ENCODE measurements at regions not wholly inside any gene's neighbourhood (a gene's known extent, or its start where the extent isn't known, plus 50 kb on each side); places are given as distances from the start of the nearest gene placed in this dataset.
"Not testable (repeated sequence)": the region's sequence is repeated elsewhere in the genome, so short reads cannot be mapped to it uniquely, and the experiment has no call there.

- Mint-ChIP-seq H3K4me1 (ENCODE audit: low read depth) (no peaks in the 10 kb centered on the region), H3K9me3 (no peaks in the 10 kb centered on the region), H3K27ac (no peak overlapping the region), H3K4me3 (no peak overlapping the region), H3K36me3 (ENCODE audit: low read depth) (no peaks in the 10 kb centered on the region), H3K27me3 (ENCODE audit: insufficient read depth) (peaks cover 6% of the 10 kb centered on the region)
- intact Hi-C loops (cut with micrococcal nuclease) = no loop called here
- DNase-seq (ENCODE audit: low spot score) = no peak
Measured at GRCh38 chr1:65538664-65539063, 118.2 kb downstream of the LEPR start.

GRCh38 chr1:65539266-65540131 lies 119.0 kb downstream of the LEPR start:
- H3K36me3 Mint-ChIP-seq (ENCODE audit: low read depth) = no peaks in the 10 kb centered on the region
- no peak overlapping the region for H3K27ac Mint-ChIP-seq
- H3K4me3 Mint-ChIP-seq = no peak overlapping the region
- intact Hi-C loops (cut with micrococcal nuclease) = no loop called here
- peaks cover 4% of the 10 kb centered on the region for H3K27me3 Mint-ChIP-seq (ENCODE audit: insufficient read depth)
- H3K9me3 Mint-ChIP-seq = no peaks in the 10 kb centered on the region
- H3K4me1 Mint-ChIP-seq (ENCODE audit: low read depth) = no peaks in the 10 kb centered on the region
- DNase-seq (ENCODE audit: low spot score) = no peak

- DNase-seq (ENCODE audit: low spot score) = no peak
- H3K4me3 Mint-ChIP-seq = no peak overlapping the region
- H3K4me1 Mint-ChIP-seq (ENCODE audit: low read depth) = no peaks in the 10 kb centered on the region
- peaks cover 4% of the 10 kb centered on the region for H3K9me3 Mint-ChIP-seq
- intact Hi-C loops (cut with micrococcal nuclease) = no loop called here
- H3K27me3 Mint-ChIP-seq (ENCODE audit: insufficient read depth) = peaks cover 4% of the 10 kb centered on the region
- H3K27ac Mint-ChIP-seq = no peak overlapping the region
- H3K36me3 Mint-ChIP-seq (ENCODE audit: low read depth) = no peaks in the 10 kb centered on the region
Measured at GRCh38 chr1:65541161-65541560, 120.7 kb downstream of the LEPR start.

DNA sequence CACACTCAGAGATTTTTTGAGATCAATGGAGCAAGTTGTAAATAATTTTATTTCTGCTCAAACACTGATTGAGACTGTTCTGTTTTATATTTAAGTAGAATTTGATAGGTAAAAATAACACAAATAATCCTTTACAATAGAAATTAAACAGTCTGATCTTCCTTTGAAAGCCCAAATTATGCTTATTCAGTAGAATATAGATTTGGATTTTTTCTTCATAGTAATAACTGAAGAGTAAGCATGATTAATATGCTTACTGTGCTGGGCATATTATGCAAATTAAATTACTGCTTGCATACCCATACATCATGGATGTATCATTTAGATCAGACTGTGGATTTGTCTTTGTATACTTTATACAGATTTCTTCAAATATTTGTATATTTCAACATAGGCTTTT lies 121.4 kb downstream of the LEPR start:
- Mint-ChIP-seq H3K9me3 (peaks cover 8% of the 10 kb centered on the region), H3K27ac (no peak overlapping the region), H3K4me3 (no peak overlapping the region), H3K4me1 (ENCODE audit: low read depth) (no peaks in the 10 kb centered on the region), H3K27me3 (ENCODE audit: insufficient read depth) (peaks cover 4% of the 10 kb centered on the region), H3K36me3 (ENCODE audit: low read depth) (no peaks in the 10 kb centered on the region)
- DNase-seq (ENCODE audit: low spot score) = no peak
- intact Hi-C loops (cut with micrococcal nuclease) = no loop called here

DNA sequence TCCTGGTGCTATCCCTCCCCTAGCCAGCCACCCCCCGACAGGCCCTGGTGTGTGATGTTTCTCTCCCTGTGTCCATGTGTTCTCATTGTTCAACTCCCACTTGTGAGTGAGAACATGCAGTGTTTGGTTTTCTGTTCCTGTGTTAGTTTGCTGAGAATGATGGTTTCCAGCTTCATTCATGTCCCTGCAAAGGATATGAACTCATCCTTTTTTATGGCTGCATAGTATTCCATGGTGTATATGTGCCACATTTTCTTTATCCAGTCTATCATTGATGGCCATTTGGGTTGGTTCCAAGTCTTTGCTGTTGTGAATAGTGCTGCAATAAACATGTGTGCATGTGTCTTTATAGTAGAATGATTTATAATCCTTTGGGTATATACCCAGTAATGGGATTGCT lies 122.1 kb downstream of the LEPR start:
- DNase-seq (ENCODE audit: low spot score); H3K4me3 Mint-ChIP-seq; H3K27ac Mint-ChIP-seq; intact Hi-C loops (cut with micrococcal nuclease); H3K27me3 Mint-ChIP-seq (ENCODE audit: insufficient read depth); H3K9me3 Mint-ChIP-seq; H3K36me3 Mint-ChIP-seq (ENCODE audit: low read depth); H3K4me1 Mint-ChIP-seq (ENCODE audit: low read depth): not testable (repeated sequence)

DNA sequence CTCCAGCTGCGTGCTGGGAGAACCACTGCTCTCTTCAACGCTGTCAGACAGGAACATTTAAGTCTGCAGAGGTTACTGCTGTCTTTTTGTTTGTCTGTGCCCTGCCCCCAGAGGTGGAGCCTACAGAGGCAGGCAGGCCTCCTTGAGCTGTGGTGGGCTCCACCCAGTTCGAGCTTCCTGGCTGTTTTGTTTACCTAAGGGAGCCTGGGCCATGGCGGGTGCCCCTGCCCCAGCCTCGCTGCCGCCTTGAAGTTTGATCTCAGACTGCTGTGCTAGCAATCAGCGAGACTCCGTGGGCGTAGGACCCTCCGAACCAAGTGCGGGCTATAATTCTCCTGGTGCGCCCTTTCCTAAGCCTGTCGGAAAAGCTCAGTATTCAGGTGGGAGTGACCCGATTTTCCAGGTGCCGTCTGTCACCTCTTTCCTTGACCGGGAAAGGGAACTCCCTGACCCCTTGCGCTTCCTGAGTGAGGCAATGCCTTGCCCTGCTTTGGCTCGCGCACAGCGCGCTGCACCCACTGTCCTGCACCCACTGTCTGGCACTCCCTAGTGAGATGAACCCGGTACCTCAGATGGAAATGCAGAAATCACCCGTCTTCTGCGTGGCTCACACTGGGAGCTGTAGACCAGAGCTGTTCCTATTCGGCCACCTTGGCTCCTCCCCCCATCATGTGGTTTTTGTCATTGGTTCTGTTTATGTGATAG lies 130.0 kb downstream of the LEPR start:
- H3K9me3 Mint-ChIP-seq = peaks cover 29% of the 10 kb centered on the region
- H3K27ac Mint-ChIP-seq; H3K27me3 Mint-ChIP-seq (ENCODE audit: insufficient read depth); intact Hi-C loops (cut with micrococcal nuclease); H3K4me1 Mint-ChIP-seq (ENCODE audit: low read depth); H3K36me3 Mint-ChIP-seq (ENCODE audit: low read depth); H3K4me3 Mint-ChIP-seq; DNase-seq (ENCODE audit: low spot score): not testable (repeated sequence)

GRCh38 chr1:65552484-65552883 lies 132.0 kb downstream of the LEPR start:
- H3K4me1 Mint-ChIP-seq (ENCODE audit: low read depth) = not testable (repeated sequence)
- peaks cover 23% of the 10 kb centered on the region for H3K9me3 Mint-ChIP-seq

DNA sequence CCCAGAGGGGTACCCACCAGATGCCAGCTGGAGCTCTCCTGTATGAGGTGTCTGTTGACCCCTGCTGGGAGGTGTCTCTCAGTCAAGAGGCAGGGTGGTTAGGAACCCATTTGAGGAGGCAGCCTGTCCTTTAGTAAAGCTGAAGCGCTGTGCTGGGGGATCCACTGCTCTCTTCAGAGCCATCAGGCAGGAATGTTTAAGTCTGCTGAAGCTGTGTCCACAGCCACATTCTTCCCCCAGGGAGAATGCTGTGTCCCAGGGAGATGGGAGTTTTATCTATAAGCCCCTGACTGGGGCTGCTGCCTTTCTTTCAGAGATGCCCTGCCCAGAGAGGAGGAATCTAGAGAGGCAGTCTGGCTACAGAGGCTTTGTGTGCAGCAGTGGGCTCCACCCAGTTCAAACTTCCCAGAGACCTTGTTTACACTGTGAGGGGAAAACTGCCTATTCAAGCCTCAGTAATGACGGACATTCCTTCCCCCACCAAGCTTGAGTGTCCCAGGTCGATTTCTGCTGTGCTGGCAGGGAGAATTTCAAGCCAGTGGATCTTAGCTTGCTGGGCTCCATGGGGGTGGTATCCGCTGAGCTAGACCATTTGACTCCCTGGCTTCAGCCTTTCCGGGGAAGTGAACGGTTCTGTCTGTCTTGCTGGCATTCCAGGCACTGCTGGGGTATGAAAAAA lies 133.8 kb downstream of the LEPR start:
- H3K36me3 Mint-ChIP-seq (ENCODE audit: low read depth); H3K27me3 Mint-ChIP-seq (ENCODE audit: insufficient read depth); H3K4me1 Mint-ChIP-seq (ENCODE audit: low read depth); intact Hi-C loops (cut with micrococcal nuclease); H3K4me3 Mint-ChIP-seq; H3K27ac Mint-ChIP-seq; DNase-seq (ENCODE audit: low spot score): not testable (repeated sequence)
- peaks cover 23% of the 10 kb centered on the region for H3K9me3 Mint-ChIP-seq

More at GRCh38 chr1:65552484-65552883, 132.0 kb downstream of the LEPR start:
- H3K4me3 Mint-ChIP-seq; H3K27me3 Mint-ChIP-seq (ENCODE audit: insufficient read depth); DNase-seq (ENCODE audit: low spot score); intact Hi-C loops (cut with micrococcal nuclease); H3K36me3 Mint-ChIP-seq (ENCODE audit: low read depth); H3K27ac Mint-ChIP-seq: not testable (repeated sequence)

- no peaks in the 10 kb centered on the region for H3K27me3 Mint-ChIP-seq (ENCODE audit: insufficient read depth)
- no peaks in the 10 kb centered on the region for H3K4me1 Mint-ChIP-seq (ENCODE audit: low read depth)
- intact Hi-C loops (cut with micrococcal nuclease) = no loop called here
- peaks cover 23% of the 10 kb centered on the region for H3K9me3 Mint-ChIP-seq
- no peak for DNase-seq (ENCODE audit: low spot score)
- no peaks in the 10 kb centered on the region for H3K36me3 Mint-ChIP-seq (ENCODE audit: low read depth)
- H3K27ac Mint-ChIP-seq = no peak overlapping the region
- H3K4me3 Mint-ChIP-seq = no peak overlapping the region
Measured at GRCh38 chr1:65554829-65555228, 134.4 kb downstream of the LEPR start.

DNA sequence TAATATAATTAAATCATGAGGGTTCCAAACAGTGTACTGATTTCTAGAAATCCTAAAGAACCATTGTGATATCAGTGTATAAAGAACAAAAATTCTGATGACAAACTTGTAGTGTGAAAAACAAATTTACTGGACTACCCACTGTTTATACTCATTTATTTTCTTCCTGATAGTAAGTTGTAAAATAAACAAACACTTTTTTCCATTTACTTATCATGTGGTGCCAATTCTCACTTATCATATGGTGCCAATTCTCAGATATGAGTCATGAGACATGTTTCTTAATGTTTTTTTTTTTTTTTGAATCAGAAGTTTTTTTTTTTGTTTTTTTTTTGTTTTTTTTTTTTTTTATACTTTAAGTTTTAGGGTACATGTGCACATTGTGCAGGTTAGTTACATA lies 137.7 kb downstream of the LEPR start:
- H3K27ac Mint-ChIP-seq = no peak overlapping the region
- no peak overlapping the region for H3K4me3 Mint-ChIP-seq
- DNase-seq (ENCODE audit: low spot score) = no peak
- intact Hi-C loops (cut with micrococcal nuclease) = no loop called here
- H3K36me3 Mint-ChIP-seq (ENCODE audit: low read depth) = no peaks in the 10 kb centered on the region
- H3K9me3 Mint-ChIP-seq = peaks cover 3% of the 10 kb centered on the region
- no peaks in the 10 kb centered on the region for H3K27me3 Mint-ChIP-seq (ENCODE audit: insufficient read depth)
- H3K4me1 Mint-ChIP-seq (ENCODE audit: low read depth) = no peaks in the 10 kb centered on the region

GRCh38 chr1:65564493-65564892 lies 144.0 kb downstream of the LEPR start:
- intact Hi-C loops (cut with micrococcal nuclease) = no loop called here
- no peak for DNase-seq (ENCODE audit: low spot score)
- H3K4me1 Mint-ChIP-seq (ENCODE audit: low read depth) = no peaks in the 10 kb centered on the region
- H3K27ac Mint-ChIP-seq = no peak overlapping the region
- no peak overlapping the region for H3K4me3 Mint-ChIP-seq
- H3K36me3 Mint-ChIP-seq (ENCODE audit: low read depth) = no peaks in the 10 kb centered on the region
- no peaks in the 10 kb centered on the region for H3K9me3 Mint-ChIP-seq
- H3K27me3 Mint-ChIP-seq (ENCODE audit: insufficient read depth) = no peaks in the 10 kb centered on the region

DNA sequence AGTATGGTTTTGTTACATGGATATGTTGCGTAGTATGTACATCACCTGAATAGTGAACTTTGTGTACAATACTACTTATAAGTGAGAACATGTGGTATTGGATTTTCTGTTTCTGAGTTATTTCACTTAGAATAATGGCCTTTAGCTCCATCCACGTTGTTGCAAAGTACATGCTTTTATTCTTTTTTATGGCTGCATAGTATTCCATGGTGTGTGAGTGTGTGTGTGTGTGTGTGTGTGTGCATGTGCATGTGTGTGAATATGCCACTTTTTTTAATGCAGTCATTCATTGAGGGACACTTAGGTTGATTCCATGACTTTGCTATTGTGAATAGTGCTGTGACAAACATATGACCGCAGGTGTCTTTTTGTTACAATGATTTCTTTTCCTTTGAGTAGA lies 147.8 kb downstream of the LEPR start:
- intact Hi-C loops (cut with micrococcal nuclease) = no loop called here
- Mint-ChIP-seq H3K27ac (no peak overlapping the region), H3K4me3 (no peak overlapping the region)

More for the DNA sequence above, 147.8 kb downstream of the LEPR start:
- Mint-ChIP-seq H3K27me3 (ENCODE audit: insufficient read depth) (no peaks in the 10 kb centered on the region), H3K9me3 (no peaks in the 10 kb centered on the region), H3K4me1 (ENCODE audit: low read depth) (no peaks in the 10 kb centered on the region), H3K36me3 (ENCODE audit: low read depth) (no peaks in the 10 kb centered on the region)
- no peak for DNase-seq (ENCODE audit: low spot score)
